Endothelial cell of umbilical vein (primary cell): ENCODE measurements at regions not wholly inside any gene's neighbourhood (a gene's known extent, or its start where the extent isn't known, plus 50 kb on each side); places are given as distances from the start of the nearest gene placed in this dataset.

Experiments used
- EZH2 ChIP-seq: IDR thresholded peaks from 2 replicates; pipeline ENCODE4 v1.6.1; 2012; ENCODE audit warnings: borderline replicate concordance, low read depth, mild to moderate bottlenecking, moderate library complexity, low read length, inconsistent platforms; ENCODE audit not compliant: severe bottlenecking
- FOS ChIP-seq: IDR thresholded peaks from 2 replicates; pipeline ENCODE4 v1.6.1; 2011; ENCODE audit warnings: mild to moderate bottlenecking, low read length, moderate library complexity, borderline replicate concordance; ENCODE audit not compliant: insufficient read depth
- POLR2A ChIP-seq: IDR thresholded peaks from 2 replicates; pipeline ENCODE4 v1.6.1; 2012; ENCODE audit warnings: low read depth, mild to moderate bottlenecking, control low read depth, low read length
- POLR2AphosphoS5 ChIP-seq: IDR thresholded peaks from 2 replicates; pipeline ENCODE4 v1.6.1; 2012; ENCODE audit warnings: low read depth, mild to moderate bottlenecking, control low read depth, low read length, moderate library complexity; ENCODE audit not compliant: insufficient read depth
- TF ChIP-seq, protein P1 (sequence below), 2 donors: IDR thresholded peaks; 1 replicate in 1 of 2; 2 replicates in 1 of 2; pipeline ENCODE4 v1.5.1; 2011; ENCODE audit warnings: low read length in 2 of 2, mild to moderate bottlenecking in 2 of 2, moderate library complexity in 2 of 2, control low read depth in 1 of 2, inconsistent platforms in 1 of 2, low read depth in 1 of 2; ENCODE audit not compliant: insufficient read depth in 1 of 2; ENCODE audit errors: extremely low read depth in 1 of 2
- TF ChIP-seq, protein P2 (sequence below): IDR thresholded peaks from 2 replicates; pipeline ENCODE4 v1.6.1; 2011; ENCODE audit not compliant: insufficient read depth, insufficient read length

GRCh38 chr1:81366173-81366572 is 434.6 kb upstream of the ADGRL2 start:
- TF ChIP-seq, protein P1, sequence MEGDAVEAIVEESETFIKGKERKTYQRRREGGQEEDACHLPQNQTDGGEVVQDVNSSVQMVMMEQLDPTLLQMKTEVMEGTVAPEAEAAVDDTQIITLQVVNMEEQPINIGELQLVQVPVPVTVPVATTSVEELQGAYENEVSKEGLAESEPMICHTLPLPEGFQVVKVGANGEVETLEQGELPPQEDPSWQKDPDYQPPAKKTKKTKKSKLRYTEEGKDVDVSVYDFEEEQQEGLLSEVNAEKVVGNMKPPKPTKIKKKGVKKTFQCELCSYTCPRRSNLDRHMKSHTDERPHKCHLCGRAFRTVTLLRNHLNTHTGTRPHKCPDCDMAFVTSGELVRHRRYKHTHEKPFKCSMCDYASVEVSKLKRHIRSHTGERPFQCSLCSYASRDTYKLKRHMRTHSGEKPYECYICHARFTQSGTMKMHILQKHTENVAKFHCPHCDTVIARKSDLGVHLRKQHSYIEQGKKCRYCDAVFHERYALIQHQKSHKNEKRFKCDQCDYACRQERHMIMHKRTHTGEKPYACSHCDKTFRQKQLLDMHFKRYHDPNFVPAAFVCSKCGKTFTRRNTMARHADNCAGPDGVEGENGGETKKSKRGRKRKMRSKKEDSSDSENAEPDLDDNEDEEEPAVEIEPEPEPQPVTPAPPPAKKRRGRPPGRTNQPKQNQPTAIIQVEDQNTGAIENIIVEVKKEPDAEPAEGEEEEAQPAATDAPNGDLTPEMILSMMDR (IDR thresholded peaks at IDR 0.05; ENCODE audit: extremely low read depth in 1 of 2, insufficient read depth in 1 of 2, low read depth in 1 of 2, low read length in 2 of 2), result no peak
- TF ChIP-seq EZH2 (no peak), POLR2AphosphoS5 (no peak), POLR2A (no peak), FOS (no peak)
- TF ChIP-seq, protein P2, sequence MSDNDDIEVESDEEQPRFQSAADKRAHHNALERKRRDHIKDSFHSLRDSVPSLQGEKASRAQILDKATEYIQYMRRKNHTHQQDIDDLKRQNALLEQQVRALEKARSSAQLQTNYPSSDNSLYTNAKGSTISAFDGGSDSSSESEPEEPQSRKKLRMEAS, result no peak
